B cell (primary cell): ENCODE measurements at regions not wholly inside any gene's neighbourhood (a gene's known extent, or its start where the extent isn't known, plus 50 kb on each side); places are given as distances from the start of the nearest gene placed in this dataset.
"Not testable (repeated sequence)": the region's sequence is repeated elsewhere in the genome, so short reads cannot be mapped to it uniquely, and the experiment has no call there.

ENCODE experiments used
- ATAC-seq: fragments of 200-7000 bp; cut with Tn5 transposase; one replicate; pipeline ENCODE4 v1.10.0; 2021; ENCODE audit warnings: low read depth, mild to moderate bottlenecking, moderate number of reproducible peaks, moderate library complexity
- CTCF ChIA-PET: fragments of 350-600 bp; sonication (Branson Sonifier 250); formaldehyde crosslinking; loops from one replicate; lab custom pipeline; 2021; ENCODE audit warnings: antibody characterized with exemption, inconsistent platforms; lab: Charles Lee
- POLR2A ChIA-PET: fragments of 350-600 bp; sonication (Branson Sonifier 250); formaldehyde crosslinking; loops from one replicate; lab custom pipeline; 2021; ENCODE audit warnings: antibody characterized with exemption; lab: Charles Lee
- DNase-seq: peaks from one replicate; pipeline ENCODE4 v3.0.0; 2013
- H2AFZ ChIP-seq: 2 replicates; pipeline ENCODE4 v1.6.1; 2012; ENCODE audit warnings: mild to moderate bottlenecking, low read depth, low read length; ENCODE audit not compliant: insufficient read depth, poor library complexity, severe bottlenecking
- H3K27ac ChIP-seq, 2 donors: 1 replicate in 1 of 2; 2 replicates in 1 of 2; pipeline ENCODE4 v1.5.1; 2012 to 2013; ENCODE audit warnings: low read length in 2 of 2, mild to moderate bottlenecking in 2 of 2, moderate library complexity in 1 of 2
- H3K27me3 ChIP-seq, 4 experiments: fragments of 200-600 bp in 1 of 4; sonication (generic) in 1 of 4; replicated peaks in 1 of 4; 1 replicate in 2 of 4; 2 replicates in 2 of 4; pipeline versions ENCODE4 v1.6.1 to v1.7.0; 2013 to 2016; ENCODE audit warnings: low read length in 3 of 4, mild to moderate bottlenecking in 2 of 4, mixed read lengths in 1 of 4, moderate library complexity in 1 of 4; ENCODE audit not compliant: insufficient read depth in 4 of 4, control insufficient read depth in 3 of 4; ENCODE audit errors: control extremely low read depth in 1 of 4
- H3K36me3 ChIP-seq, 2 experiments: replicated peaks in 1 of 2; 1 replicate in 1 of 2; 2 replicates in 1 of 2; pipeline versions ENCODE4 v1.6.1 to v1.7.1; 2013; ENCODE audit warnings: low read length in 1 of 2; ENCODE audit not compliant: insufficient read depth in 2 of 2, control insufficient read depth in 1 of 2; ENCODE audit errors: control extremely low read depth in 1 of 2, extremely low read depth in 1 of 2
- H3K4me1 ChIP-seq, 2 donors: fragments of 200-600 bp in 1 of 2; sonication (generic) in 1 of 2; 1 replicate in 1 of 2; 2 replicates in 1 of 2; pipeline versions ENCODE4 v1.5.1 to v1.6.1; 2013 to 2017; ENCODE audit warnings: low read length in 2 of 2; ENCODE audit not compliant: control insufficient read depth in 2 of 2, insufficient read depth in 2 of 2
- H3K4me2 ChIP-seq: replicated peaks from 2 replicates; pipeline ENCODE3; 2012; ENCODE audit warnings: mild to moderate bottlenecking, low read depth, low read length; ENCODE audit not compliant: poor library complexity, severe bottlenecking
- H3K4me3 ChIP-seq, 5 experiments: fragments of 200-600 bp in 1 of 5; sonication (generic) in 1 of 5; 1 replicate in 3 of 5; 2 replicates in 2 of 5; pipeline versions ENCODE4 v1.5.1 to v1.7.0; 2011 to 2016; ENCODE audit warnings: low read length in 4 of 5, mild to moderate bottlenecking in 4 of 5, low read depth in 2 of 5, control low read depth in 1 of 5, moderate library complexity in 1 of 5; ENCODE audit not compliant: insufficient read depth in 1 of 5; ENCODE audit errors: control extremely low read depth in 1 of 5, extremely low read depth in 1 of 5
- H3K79me2 ChIP-seq: fragments of 200-600 bp; sonication (generic); one replicate; pipeline ENCODE4 v1.6.0; 2016; ENCODE audit warnings: low read length; ENCODE audit not compliant: control insufficient read depth, insufficient read depth
- H3K9ac ChIP-seq: fragments of 200-600 bp; sonication (generic); 2 replicates; pipeline ENCODE4 v1.6.1; 2017; ENCODE audit warnings: mild to moderate bottlenecking, low read length, moderate library complexity
- H3K9me3 ChIP-seq, 3 donors: one replicate each; pipeline versions ENCODE4 v1.6.1 to v1.7.1; 2013; ENCODE audit warnings: low read length in 2 of 3; ENCODE audit not compliant: control insufficient read depth in 2 of 3, insufficient read depth in 1 of 3; ENCODE audit errors: control extremely low read depth in 1 of 3
- H4K20me1 ChIP-seq: 2 replicates; pipeline ENCODE4 v1.6.0; 2012; ENCODE audit warnings: mild to moderate bottlenecking, low read length; ENCODE audit not compliant: insufficient read depth, control insufficient read depth, poor library complexity, severe bottlenecking
- H3K27ac Mint-ChIP-seq: one replicate; pipeline ENCODE4 v1.8.0; 2021; ENCODE audit warnings: mixed read lengths
- H3K27me3 Mint-ChIP-seq: one replicate; pipeline ENCODE4 v1.8.0; 2021; ENCODE audit warnings: mixed read lengths
- H3K4me1 Mint-ChIP-seq: one replicate; pipeline ENCODE4 v1.8.0; 2021; ENCODE audit warnings: mixed read lengths
- H3K4me3 Mint-ChIP-seq: one replicate; pipeline ENCODE4 v1.8.0; 2021; ENCODE audit warnings: mixed read lengths
- H3K9me3 Mint-ChIP-seq: one replicate; pipeline ENCODE4 v1.8.0; 2022; ENCODE audit warnings: mixed read lengths; ENCODE audit not compliant: insufficient read depth
- CTCF ChIP-seq: fragments of 200-600 bp; IDR thresholded peaks from one replicate; pipeline ENCODE4 v1.8.0; 2022; ENCODE audit warnings: antibody characterized with exemption, mild to moderate bottlenecking
- EZH2 ChIP-seq: IDR thresholded peaks from 2 replicates; pipeline ENCODE4 v1.6.1; 2012; ENCODE audit warnings: borderline replicate concordance, low read depth, mild to moderate bottlenecking, moderate library complexity, low read length; ENCODE audit not compliant: insufficient read depth, poor library complexity, severe bottlenecking
- WGBS: methylation state at CpG from one replicate; pipeline ENCODE4 v1.1.5; 2013; ENCODE audit warnings: missing lambda C conversion rate; ENCODE audit not compliant: insufficient coverage; 5-methylcytosine and 5-hydroxymethylcytosine counted together
- intact Hi-C: fragments of 100-400 bp; cut with micrococcal nuclease; formaldehyde crosslinking; loops from one replicate; pipeline ENCODE4 v1.10.0; 2022

- CTCF ChIA-PET: no interaction called here
Observed at GRCh38 chr7:125926621-125927020, 997.0 kb upstream of the POT1 start.

GRCh38 chr7:125924037-125924436, 994.4 kb upstream of the POT1 start:
- WGBS: 75% methylated on average over 1 of the region's 2 CpGs
- DNase-seq (no peak), ATAC-seq (no peak)
- no peak overlapping the region for H3K9ac ChIP-seq
- no peak overlapping the region for H3K4me3 ChIP-seq
- no peaks in the 10 kb centered on the region for H3K27me3 ChIP-seq
- Mint-ChIP-seq H3K27ac (no peak overlapping the region), H3K4me1 (no peaks in the 10 kb centered on the region), H3K4me3 (no peak overlapping the region), H3K27me3 (no peaks in the 10 kb centered on the region), H3K9me3 (no peaks in the 10 kb centered on the region)
- ChIA-PET CTCF (no interaction called here), POLR2A (no interaction called here)
- H3K4me1 ChIP-seq: no peaks in the 10 kb centered on the region
- H3K36me3 ChIP-seq: no peaks in the 10 kb centered on the region
- intact Hi-C loops: no loop called here
- no peak overlapping the region for H3K4me2 ChIP-seq
- no peaks in the 10 kb centered on the region for H4K20me1 ChIP-seq
- no peaks in the 10 kb centered on the region for H3K79me2 ChIP-seq
- H3K27ac ChIP-seq: no peak overlapping the region
- no peak overlapping the region for H2AFZ ChIP-seq
- TF ChIP-seq CTCF: no peak
- no peak for TF ChIP-seq EZH2
- no peaks in the 10 kb centered on the region for H3K9me3 ChIP-seq

More at GRCh38 chr7:125926621-125927020, 997.0 kb upstream of the POT1 start:
- H3K4me1 ChIP-seq: no peaks in the 10 kb centered on the region
- H3K27me3 ChIP-seq: no peaks in the 10 kb centered on the region
- no CpG with 5 or more reads among the region's 1 CpG for WGBS
- TF ChIP-seq EZH2: no peak
- no peak for TF ChIP-seq CTCF
- Mint-ChIP-seq H3K27ac (no peak overlapping the region), H3K27me3 (no peaks in the 10 kb centered on the region), H3K9me3 (no peaks in the 10 kb centered on the region), H3K4me1 (no peaks in the 10 kb centered on the region), H3K4me3 (no peak overlapping the region)
- intact Hi-C loops: no loop called here
- H3K9ac ChIP-seq: no peak overlapping the region
- ATAC-seq: no peak
- H3K79me2 ChIP-seq: no peaks in the 10 kb centered on the region
- H3K27ac ChIP-seq: no peak overlapping the region
- POLR2A ChIA-PET: no interaction called here
- H3K36me3 ChIP-seq: no peaks in the 10 kb centered on the region
- no peaks in the 10 kb centered on the region for H3K9me3 ChIP-seq
- H2AFZ ChIP-seq: no peak overlapping the region
- no peak overlapping the region for H3K4me2 ChIP-seq
- no peaks in the 10 kb centered on the region for H4K20me1 ChIP-seq
- no peak for DNase-seq
- H3K4me3 ChIP-seq: no peak overlapping the region

GRCh38 chr7:125915381-125915948, 985.8 kb upstream of the POT1 start:
- CTCF ChIA-PET: not testable (repeated sequence)
- 63% methylated on average over 3 of the region's 4 CpGs for WGBS

More at GRCh38 chr7:125915381-125915948, 985.8 kb upstream of the POT1 start:
- DNase-seq, H3K27ac Mint-ChIP-seq, intact Hi-C loops, H3K9ac ChIP-seq, H3K4me3 Mint-ChIP-seq, H3K36me3 ChIP-seq, POLR2A ChIA-PET, H4K20me1 ChIP-seq, H3K79me2 ChIP-seq, H3K27me3 ChIP-seq, H3K9me3 Mint-ChIP-seq, H3K9me3 ChIP-seq, H3K4me2 ChIP-seq, ATAC-seq, H3K27me3 Mint-ChIP-seq, H3K4me1 Mint-ChIP-seq, H2AFZ ChIP-seq, H3K4me3 ChIP-seq, H3K27ac ChIP-seq, H3K4me1 ChIP-seq: not testable (repeated sequence)
